CD4-positive, alpha-beta T cell treated with Interleukin-10 for 1 hour (primary cell): ENCODE measurements at regions not wholly inside any gene's neighbourhood (a gene's known extent, or its start where the extent isn't known, plus 50 kb on each side); places are given as distances from the start of the nearest gene placed in this dataset.
"Not testable (repeated sequence)": the region's sequence is repeated elsewhere in the genome, so short reads cannot be mapped to it uniquely, and the experiment has no call there.

Experiments
- DNase-seq: peaks from one replicate; pipeline ENCODE4 v3.0.0-alpha.2; 2020

GRCh38 chr14:85909581-85909980 lies 379.6 kb downstream of the FLRT2 start:
- DNase-seq, result no peak

GRCh38 chr14:85907536-85907935 lies 377.6 kb downstream of the FLRT2 start:
- no peak for DNase-seq

- DNase-seq, result no peak
These were observed 367.9 kb downstream of the FLRT2 start for GRCh38 chr14:85897808-85898207.

GRCh38 chr14:85895603-85896002 lies 365.7 kb downstream of the FLRT2 start:
- no peak for DNase-seq

GRCh38 chr14:85892251-85892650 lies 362.3 kb downstream of the FLRT2 start:
- no peak for DNase-seq

GRCh38 chr14:85883966-85884365 lies 354.0 kb downstream of the FLRT2 start:
- DNase-seq, result no peak

GRCh38 chr14:85883101-85883500 lies 353.2 kb downstream of the FLRT2 start:
- no peak for DNase-seq

GRCh38 chr14:85881935-85882334 lies 352.0 kb downstream of the FLRT2 start:
- DNase-seq, result no peak

- no peak for DNase-seq
These were observed 348.9 kb downstream of the FLRT2 start for GRCh38 chr14:85878874-85879273.

GRCh38 chr14:85873006-85873405 lies 343.1 kb downstream of the FLRT2 start:
- no peak for DNase-seq

GRCh38 chr14:85867450-85867849 lies 337.5 kb downstream of the FLRT2 start:
- no peak for DNase-seq

- no peak for DNase-seq
These were observed 335.8 kb downstream of the FLRT2 start for GRCh38 chr14:85865701-85866100.

- no peak for DNase-seq
These were observed 328.7 kb downstream of the FLRT2 start for GRCh38 chr14:85858634-85859033.

- no peak for DNase-seq
These were observed 326.5 kb downstream of the FLRT2 start for GRCh38 chr14:85856430-85856829.

GRCh38 chr14:85853996-85854526 lies 324.1 kb downstream of the FLRT2 start:
- no peak for DNase-seq

- DNase-seq, result no peak
These were observed 323.0 kb downstream of the FLRT2 start for GRCh38 chr14:85852906-85853305.

GRCh38 chr14:85852123-85852522 lies 322.2 kb downstream of the FLRT2 start:
- DNase-seq, result not testable (repeated sequence)

- not testable (repeated sequence) for DNase-seq
These were observed 300.6 kb downstream of the FLRT2 start for GRCh38 chr14:85830549-85830948.

- not testable (repeated sequence) for DNase-seq
These were observed 299.7 kb downstream of the FLRT2 start for GRCh38 chr14:85829601-85830000.

GRCh38 chr14:85824526-85824925 lies 294.6 kb downstream of the FLRT2 start:
- DNase-seq, result no peak

- DNase-seq, result no peak
These were observed 292.3 kb downstream of the FLRT2 start for GRCh38 chr14:85822236-85822635.

- no peak for DNase-seq
These were observed 287.5 kb downstream of the FLRT2 start for GRCh38 chr14:85817430-85817829.

GRCh38 chr14:85813040-85813439 lies 283.1 kb downstream of the FLRT2 start:
- DNase-seq, result no peak

GRCh38 chr14:85811340-85811739 lies 281.4 kb downstream of the FLRT2 start:
- no peak for DNase-seq

- DNase-seq, result no peak
These were observed 269.7 kb downstream of the FLRT2 start for GRCh38 chr14:85799668-85800067.

GRCh38 chr14:85798856-85799255 lies 268.9 kb downstream of the FLRT2 start:
- DNase-seq, result no peak
